GDM1 (cell line): ENCODE measurements at regions not wholly inside any gene's neighbourhood (a gene's known extent, or its start where the extent isn't known, plus 50 kb on each side); places are given as distances from the start of the nearest gene placed in this dataset.

Experiments
- DNase-seq: peaks from one replicate; lab custom pipeline; 2025; lab: John Stamatoyannopoulos, UW

DNA sequence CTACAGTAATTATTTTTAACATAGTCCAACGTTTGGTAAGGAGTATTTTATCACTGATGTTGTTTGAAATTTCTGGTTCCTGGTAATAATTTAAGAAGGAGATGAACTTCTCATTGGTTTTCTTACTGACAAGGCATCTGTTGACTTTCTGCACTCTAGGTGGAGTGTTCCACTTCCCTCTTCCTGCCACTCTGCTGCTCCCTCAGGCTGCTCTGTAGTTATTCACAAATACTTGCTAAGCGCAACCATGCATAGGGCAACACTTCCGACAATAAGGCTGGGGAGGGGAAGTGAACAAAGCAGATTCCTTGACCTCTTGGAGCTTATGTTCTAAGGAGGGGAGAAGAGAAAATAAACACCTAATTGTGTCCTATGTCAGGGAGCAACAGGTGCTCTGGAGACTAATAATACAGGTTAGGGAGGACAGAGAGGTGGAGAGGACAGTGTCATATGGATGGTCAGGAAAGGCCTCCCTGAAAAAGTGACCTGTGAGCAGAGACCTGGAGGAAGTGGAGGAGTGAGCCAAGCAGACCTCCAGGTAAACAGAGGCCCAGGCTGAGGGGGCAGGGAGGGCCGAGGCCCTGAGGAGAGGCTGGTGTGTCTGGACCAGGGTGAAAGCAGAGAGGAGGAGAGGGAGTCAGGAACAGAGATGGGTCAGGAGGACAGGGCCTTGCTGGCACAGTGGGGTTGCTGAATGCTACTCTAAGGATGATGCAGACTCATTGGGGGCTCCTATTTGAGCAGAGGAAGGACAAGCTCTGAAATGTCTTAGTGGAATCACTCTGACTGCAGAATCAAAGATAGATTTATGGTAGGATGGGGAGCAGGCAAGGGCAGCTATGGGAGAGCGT lies 134.8 kb upstream of the SLC24A3 start:
- no peak for DNase-seq

DNA sequence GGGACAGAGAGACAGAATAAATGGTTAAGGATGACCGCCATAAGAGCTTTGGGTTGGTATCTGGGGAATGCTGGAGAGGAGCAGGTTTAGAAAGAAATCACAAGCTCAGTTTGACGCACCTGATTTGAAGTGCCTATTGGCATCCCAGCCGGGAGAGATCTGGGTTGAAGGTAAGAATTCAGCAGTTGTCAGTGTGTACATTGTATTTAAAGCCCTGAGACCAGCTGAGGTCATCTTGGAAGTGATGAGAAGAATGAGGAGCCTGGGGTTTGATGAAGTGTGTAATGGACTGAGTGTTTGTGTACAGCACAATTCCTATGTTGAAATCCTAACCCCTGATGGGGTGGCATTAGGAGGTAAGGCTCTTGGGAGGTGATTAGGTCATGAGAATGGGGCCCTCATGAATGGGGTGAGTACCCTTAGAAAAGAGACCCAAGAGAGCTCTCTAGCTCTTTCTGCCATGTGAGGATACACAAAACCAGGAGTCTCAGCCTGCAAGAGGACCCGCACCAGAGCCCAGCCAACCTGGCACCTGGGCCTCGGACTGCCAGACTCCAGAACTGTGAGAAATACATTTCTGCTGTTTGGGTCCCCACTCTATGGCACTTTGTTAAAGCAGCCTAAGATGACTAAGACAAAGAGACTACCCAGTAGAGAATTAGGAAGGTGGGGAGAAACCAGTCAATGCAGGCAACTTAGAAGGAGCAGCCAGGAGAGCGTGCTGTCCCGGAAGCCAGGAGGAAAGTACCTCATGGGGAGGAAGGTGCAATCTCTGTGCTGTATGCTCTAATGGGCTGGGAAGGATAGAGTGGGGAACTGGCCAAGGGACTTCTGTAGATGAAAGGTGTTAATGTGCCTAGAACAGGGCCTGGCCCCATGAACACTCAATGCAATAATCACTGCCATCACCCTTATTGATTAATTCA lies 133.7 kb upstream of the SLC24A3 start:
- DNase-seq: no peak

GRCh38 chr20:19079536-19080299 lies 132.7 kb upstream of the SLC24A3 start:
- no peak for DNase-seq

DNA sequence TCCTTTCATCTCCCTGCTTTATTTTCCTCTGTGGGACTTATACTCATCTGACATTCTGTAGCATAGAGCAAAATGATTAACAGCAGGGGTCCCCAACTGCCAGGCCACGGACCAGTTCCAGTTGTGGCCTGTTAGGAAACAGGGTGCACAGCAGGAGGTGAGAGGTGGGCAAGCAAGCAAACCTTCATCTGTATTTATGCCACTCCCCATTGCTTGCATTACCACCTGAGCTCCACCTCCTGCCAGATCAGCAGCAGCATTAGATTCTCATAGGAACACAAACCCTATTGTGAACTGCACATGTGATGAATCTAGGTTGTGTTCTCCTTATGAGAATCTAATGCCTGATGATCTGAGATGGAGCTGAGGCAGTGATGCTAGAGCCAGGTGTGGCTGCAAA lies 130.5 kb upstream of the SLC24A3 start:
- DNase-seq: no peak

DNA sequence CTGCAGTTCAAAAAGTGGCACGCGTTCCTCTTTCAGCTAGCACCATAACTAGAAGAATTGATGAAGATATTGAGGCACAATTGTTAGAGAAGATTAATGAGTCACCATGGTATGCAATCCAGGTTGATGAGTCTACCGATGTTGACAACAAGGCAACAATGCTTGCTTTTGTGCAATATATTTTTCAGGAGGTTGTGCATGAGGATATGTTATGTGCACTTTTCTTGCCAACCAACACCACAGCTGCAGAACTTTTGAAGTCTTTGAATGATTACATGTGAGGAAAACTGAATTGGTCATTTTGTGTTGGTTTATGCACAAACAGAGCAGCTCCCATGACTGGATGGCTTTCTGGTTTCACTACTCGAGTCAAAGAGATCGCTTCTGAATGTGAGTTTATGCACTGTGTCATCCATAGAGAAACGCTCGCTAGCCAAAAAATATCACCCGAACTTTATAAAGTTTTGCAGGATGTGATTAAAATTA lies 129.3 kb upstream of the SLC24A3 start:
- DNase-seq: no peak

GRCh38 chr20:19090332-19090731 lies 122.1 kb upstream of the SLC24A3 start:
- DNase-seq: no peak

DNA sequence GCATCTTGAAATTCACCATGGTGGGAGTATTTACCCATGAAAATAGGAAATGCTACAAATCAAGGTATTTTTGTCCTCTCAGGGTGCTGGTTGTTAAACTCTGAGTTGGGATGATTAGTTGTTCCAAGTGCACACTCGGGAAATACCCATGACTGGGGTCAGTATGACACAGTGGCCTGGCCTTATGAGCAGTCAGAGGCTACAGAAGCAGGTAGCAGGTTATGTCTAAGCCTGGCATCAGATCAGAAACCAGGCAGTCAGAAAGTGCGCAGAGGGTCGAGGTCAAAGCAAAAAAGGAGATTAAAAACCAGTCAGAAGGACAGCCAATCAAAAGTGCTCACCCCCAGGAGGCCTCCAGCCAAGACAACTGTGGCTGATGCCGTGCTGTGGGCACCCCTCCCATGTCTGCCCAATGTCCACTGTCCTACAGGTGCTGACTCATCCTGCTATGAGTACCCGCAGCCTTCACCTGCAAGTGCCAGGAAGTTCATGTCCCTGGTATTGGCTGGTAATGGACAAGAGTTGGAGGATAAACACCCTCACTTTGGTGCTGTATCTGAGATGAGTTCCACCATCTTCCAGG lies 117.4 kb upstream of the SLC24A3 start:
- no peak for DNase-seq

DNA sequence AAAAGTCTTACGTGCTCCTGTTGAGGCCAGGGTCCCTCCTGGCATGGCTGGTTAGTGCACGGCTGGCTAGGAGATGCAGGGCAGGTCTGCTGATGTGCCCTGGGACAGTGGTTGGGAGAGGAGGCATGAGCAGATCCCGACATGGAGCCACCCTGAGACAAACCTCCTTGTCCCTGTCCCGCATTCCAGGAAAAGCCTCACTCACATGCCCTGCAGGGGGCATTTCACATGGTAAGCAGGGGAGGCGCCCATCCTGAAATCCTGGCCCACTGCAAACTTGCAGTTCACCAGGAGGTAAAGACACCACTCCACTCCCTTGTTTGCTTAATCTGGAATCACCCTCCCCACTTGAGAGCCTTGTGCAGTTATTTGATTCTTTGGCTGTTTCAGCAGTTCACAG lies 116.7 kb upstream of the SLC24A3 start:
- DNase-seq: no peak

- DNase-seq: no peak
Observed at GRCh38 chr20:19096843-19097242, 115.6 kb upstream of the SLC24A3 start.

DNA sequence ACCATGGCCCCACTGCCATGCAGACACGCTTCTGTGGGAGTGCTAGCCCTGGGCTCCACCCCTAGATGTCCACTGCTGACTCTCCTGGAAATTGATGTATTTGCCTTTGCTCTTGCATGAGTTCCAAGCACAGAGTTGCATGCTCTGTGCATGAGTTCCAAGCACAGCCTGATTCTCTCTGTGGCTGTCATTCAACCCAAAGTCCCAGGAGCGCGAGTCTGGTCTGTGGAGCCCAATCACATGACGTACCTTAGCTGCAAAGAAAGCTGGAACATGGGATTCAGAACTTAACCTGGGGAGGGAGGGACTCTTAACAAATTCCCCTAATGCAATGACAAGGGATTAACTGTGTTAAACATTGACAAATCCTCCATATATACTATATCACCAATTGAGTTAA lies 114.3 kb upstream of the SLC24A3 start:
- DNase-seq: no peak

DNA sequence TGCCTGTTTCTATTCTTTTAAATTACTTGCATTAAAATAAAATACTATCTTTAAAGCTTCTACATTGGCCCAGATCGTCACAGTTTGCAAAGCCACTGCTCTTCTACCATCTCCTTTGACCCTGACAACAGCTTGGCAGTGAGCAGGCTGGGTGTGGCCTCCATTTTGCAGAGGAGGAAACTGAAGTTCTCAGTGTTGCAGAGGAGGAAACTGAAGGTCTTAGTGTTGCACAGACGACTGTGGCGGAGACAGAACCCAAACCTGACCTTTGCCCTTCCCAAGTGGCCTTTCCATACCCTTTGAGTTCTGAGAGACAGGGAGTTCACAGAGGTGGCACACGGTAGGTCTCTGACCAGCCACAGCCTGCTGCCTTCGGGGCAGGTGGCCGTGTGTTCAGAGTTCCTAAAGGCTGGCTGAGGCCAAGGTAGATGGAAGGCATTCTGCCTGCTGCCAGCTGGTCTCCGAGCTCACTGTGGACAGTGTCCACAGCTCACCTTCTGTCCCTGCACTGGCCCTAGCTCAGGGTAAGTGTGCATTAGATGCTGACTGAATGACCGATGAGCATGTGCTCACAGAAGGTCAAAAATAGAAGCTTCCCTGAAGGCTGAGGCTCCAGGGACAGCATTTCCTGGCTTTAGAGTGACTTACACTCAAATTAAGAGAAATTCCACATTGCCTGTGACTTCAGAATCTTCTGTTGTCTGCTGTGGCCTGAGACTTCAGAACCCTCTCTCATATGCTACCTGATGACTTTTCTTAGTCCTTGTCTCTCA lies 113.5 kb upstream of the SLC24A3 start:
- no peak for DNase-seq

DNA sequence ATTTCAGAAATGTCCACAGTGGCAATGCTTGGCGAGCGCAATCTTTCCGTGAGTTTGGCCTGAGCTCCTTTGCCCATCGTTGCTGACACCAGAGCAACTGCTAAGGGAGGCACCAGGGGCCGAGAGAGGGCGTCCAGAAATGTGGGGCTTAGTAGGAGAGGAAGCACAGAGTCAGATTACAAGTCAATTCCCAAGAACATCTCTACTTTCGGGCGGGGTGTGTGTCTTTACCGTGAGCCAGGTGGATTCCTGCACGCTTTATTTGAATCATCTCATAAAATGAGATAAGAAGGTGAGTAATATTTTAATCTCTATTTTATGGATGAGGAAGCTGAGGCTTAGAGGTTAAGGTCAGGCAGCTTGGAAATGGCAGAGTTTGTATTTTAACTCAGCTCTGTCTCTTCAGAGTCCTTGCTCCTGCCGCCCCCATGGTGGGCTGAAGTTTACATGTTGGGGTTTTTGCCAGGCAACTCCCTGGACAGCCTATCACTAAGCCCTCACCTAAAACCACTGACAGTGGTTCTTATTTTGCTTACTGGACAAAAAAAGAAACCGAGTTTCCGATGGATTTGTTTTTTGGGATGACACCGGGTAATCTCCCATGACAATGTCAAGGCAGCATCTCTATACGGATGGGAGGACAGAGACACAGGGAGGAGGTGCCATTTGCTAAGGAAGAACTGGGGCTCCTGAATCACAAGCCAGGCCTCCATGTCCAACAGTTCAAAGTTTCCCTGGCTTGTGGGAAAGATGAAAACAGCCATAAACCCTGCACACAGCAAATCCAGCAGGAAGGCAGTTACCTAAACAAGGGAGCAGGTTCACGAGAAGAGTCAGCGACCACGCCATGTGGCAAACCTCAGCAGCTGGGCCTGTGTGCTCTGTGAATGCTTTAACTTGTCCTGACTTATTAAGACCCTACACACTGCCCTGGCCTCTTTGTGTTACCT lies 112.6 kb upstream of the SLC24A3 start:
- DNase-seq: no peak

DNA sequence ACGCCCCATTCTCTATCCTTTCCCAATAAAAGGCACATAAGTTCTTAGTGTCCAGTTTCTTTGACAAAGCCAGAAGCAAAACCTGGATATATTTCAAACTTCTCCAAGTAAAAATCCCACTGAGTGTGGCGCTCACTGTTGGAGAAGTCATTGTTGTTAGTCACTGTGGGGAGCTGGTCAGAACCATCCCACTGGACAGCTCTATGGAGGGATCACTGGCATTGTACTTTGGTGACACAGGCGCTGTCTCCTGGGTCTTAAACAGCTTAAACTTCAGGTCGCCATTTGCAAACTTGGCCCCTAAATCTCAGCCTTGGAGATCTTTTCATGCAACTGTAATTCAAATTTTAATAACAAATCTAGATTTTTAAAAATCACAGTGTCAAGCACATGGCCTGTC lies 111.5 kb upstream of the SLC24A3 start:
- no peak for DNase-seq

DNA sequence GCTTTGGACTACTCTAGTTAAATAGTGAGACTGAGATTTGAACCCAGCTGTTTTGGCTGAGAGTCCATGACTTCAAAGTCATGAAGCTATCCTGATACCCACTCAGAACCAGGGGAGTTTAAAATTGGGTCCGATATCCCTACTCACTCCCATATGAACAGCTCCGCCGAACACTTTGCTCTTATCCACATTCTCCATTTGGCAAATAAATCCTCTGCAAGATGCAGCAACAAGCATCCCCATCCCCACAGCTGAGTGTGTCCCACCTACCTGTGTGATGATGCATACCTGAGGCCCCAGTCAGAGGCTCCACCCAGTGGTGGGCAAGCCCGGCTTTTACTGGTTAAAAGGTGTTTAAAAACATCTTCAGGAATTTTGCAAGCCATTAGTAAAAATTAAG lies 108.3 kb upstream of the SLC24A3 start:
- no peak for DNase-seq

GRCh38 chr20:19108155-19108554 lies 104.3 kb upstream of the SLC24A3 start:
- no peak for DNase-seq

- DNase-seq: no peak
Observed at GRCh38 chr20:19110285-19110684, 102.2 kb upstream of the SLC24A3 start.

DNA sequence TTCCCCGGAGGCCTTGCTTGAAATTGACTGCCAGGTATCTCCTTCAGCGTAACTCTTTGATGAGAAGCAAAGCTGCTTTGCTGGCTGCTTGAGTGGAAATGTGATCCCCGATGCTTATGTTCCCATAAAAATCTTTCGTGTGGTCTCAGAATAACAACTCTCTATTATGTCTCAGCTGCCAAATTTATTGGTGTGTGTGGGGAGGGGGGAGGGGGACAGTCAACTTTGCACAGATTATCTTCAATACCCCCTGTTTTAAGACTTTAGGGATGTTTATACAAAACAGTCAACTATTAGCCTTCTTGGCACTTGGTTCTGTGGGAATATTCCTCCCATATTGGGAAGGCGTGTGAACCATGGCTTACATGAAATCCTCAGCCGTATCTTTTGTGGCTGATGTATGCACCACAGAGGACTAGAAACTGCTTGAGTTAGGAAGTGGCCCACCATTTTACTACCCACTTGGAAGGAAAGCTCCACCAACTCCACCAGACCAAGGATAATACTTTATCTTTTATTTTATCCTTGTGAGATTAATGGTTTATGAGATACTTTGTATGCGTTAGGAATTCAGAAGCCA lies 101.5 kb upstream of the SLC24A3 start:
- DNase-seq: no peak

DNA sequence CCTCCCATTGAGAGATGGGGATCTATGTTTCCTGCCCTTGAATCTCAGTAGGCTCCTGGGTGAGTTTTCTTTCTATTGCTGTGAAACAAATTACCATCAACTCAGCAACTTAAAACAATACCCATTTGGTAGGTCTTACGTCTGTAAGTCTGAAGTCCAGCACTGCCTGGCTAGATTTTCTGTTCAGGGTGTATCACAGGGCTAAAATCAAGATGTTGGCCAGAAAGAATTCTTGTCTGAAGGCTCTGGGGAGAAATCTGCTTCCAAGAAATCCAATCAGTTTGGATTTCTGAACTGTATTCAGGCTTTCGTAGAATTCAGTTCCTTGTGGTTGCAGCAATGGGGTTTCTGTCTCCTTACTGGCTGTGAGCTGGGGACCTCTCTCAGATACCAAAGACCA lies 99.6 kb upstream of the SLC24A3 start:
- no peak for DNase-seq

DNA sequence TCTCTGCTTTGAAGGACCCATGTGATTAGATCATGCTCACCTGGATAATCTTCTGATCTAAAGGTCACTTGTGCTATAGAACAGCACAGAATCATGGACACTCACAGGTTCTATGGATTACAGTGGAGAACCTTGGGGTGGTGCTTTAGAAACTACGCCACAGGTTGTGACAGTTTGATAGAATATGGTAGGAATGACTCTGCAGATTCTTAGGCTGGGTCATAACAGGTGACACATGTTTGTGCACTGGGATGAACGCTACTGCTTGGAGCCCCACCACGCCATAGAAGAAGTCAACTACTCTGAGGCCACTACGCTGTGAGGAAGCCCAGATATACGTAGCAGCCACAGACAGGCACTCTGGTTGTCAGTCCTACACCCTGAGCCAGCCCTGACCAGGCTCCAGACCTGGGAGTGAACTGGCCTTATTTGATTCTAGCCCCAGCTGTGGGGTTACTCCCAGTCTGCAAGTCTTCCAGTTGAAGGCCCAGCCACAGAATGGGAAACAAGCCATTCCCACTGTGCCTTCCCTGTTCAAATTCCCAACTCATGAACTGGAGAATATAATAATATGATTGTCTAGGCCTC lies 99.0 kb upstream of the SLC24A3 start:
- DNase-seq: no peak
